Vagina (tissue), 2 donors: ENCODE measurements at regions not wholly inside any gene's neighbourhood (a gene's known extent, or its start where the extent isn't known, plus 50 kb on each side); places are given as distances from the start of the nearest gene placed in this dataset.

ENCODE experiments used
- POLR2A ChIP-seq, 2 donors: fragments of 450-650 bp; IDR thresholded peaks; one replicate each; pipeline ENCODE4 v1.6.1; 2017; ENCODE audit warnings: antibody characterized with exemption in 2 of 2, mild to moderate bottlenecking in 2 of 2, moderate library complexity in 2 of 2
- TF ChIP-seq, protein P1 (sequence below), 3 experiments: fragments of 450-650 bp in 2 of 3; fragments of 200-600 bp in 1 of 3; sonication (generic) in 1 of 3; IDR thresholded peaks; one replicate each; pipeline ENCODE4 v1.5.1; 2017 to 2019; ENCODE audit warnings: antibody characterized with exemption in 3 of 3, mild to moderate bottlenecking in 2 of 3, moderate library complexity in 2 of 3

DNA sequence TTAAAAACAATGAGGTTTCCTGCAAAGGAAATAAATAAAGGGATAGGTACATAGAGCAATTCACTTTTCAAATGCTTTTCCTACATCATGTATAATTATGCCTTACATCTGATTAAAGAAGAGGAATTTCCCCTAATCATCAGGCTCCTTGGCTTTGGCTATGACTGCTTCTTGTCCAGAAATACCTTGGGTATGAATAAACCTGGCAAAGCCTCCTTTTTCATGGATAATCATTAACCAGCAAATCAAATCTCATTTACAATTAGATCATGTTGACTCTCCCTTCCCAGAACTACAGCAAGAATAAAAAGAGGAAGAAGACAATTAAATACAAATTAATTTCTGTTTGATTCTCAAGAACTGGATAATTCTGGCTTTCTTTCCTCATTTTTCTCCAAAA is 58.0 kb upstream of the CD2AP start:
- TF ChIP-seq, protein P1, sequence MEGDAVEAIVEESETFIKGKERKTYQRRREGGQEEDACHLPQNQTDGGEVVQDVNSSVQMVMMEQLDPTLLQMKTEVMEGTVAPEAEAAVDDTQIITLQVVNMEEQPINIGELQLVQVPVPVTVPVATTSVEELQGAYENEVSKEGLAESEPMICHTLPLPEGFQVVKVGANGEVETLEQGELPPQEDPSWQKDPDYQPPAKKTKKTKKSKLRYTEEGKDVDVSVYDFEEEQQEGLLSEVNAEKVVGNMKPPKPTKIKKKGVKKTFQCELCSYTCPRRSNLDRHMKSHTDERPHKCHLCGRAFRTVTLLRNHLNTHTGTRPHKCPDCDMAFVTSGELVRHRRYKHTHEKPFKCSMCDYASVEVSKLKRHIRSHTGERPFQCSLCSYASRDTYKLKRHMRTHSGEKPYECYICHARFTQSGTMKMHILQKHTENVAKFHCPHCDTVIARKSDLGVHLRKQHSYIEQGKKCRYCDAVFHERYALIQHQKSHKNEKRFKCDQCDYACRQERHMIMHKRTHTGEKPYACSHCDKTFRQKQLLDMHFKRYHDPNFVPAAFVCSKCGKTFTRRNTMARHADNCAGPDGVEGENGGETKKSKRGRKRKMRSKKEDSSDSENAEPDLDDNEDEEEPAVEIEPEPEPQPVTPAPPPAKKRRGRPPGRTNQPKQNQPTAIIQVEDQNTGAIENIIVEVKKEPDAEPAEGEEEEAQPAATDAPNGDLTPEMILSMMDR (IDR thresholded peaks at IDR 0.05) = no peak
- TF ChIP-seq POLR2A (IDR thresholded peaks at IDR 0.05) = no peak
